Limb (tissue), 2 donors: ENCODE measurements at regions not wholly inside any gene's neighbourhood (a gene's known extent, or its start where the extent isn't known, plus 50 kb on each side); places are given as distances from the start of the nearest gene placed in this dataset.
"Not testable (repeated sequence)": the region's sequence is repeated elsewhere in the genome, so short reads cannot be mapped to it uniquely, and the experiment has no call there.

Experiments used
- DNase-seq, 2 donors: peaks; one replicate each; pipeline ENCODE4 v3.0.0-alpha.2; 2016; ENCODE audit errors: extremely low spot score in 2 of 2

- no peak for DNase-seq
Observed at GRCh38 chr1:105337420-105337819, 1587.7 kb downstream of the AMY1C start.

- no peak for DNase-seq
Observed at GRCh38 chr1:105343317-105343716, 1593.6 kb downstream of the AMY1C start.

GRCh38 chr1:105359457-105359856 is 1609.8 kb downstream of the AMY1C start:
- DNase-seq = no peak

- no peak for DNase-seq
Observed at GRCh38 chr1:105362438-105362837, 1612.7 kb downstream of the AMY1C start.

- no peak for DNase-seq
Observed at GRCh38 chr1:105368446-105368845, 1618.7 kb downstream of the AMY1C start.

GRCh38 chr1:105373681-105374080 is 1624.0 kb downstream of the AMY1C start:
- no peak for DNase-seq

- peak in 1 of 2 donors; percentile 8 for DNase-seq
Observed at GRCh38 chr1:105386489-105386888, 1636.8 kb downstream of the AMY1C start.

GRCh38 chr1:105396001-105396400 is 1646.3 kb downstream of the AMY1C start:
- no peak for DNase-seq

GRCh38 chr1:105398909-105399308 is 1649.2 kb downstream of the AMY1C start:
- no peak for DNase-seq

GRCh38 chr1:105399716-105400115 is 1650.0 kb downstream of the AMY1C start:
- DNase-seq = no peak

- no peak for DNase-seq
Observed at GRCh38 chr1:105416261-105416660, 1640.2 kb upstream of the PRMT6 start.

GRCh38 chr1:105419030-105419429 is 1637.4 kb upstream of the PRMT6 start:
- DNase-seq = peak in 1 of 2 donors; percentile 4

GRCh38 chr1:105427543-105427942 is 1628.9 kb upstream of the PRMT6 start:
- DNase-seq = no peak

GRCh38 chr1:105436589-105437259 is 1619.8 kb upstream of the PRMT6 start:
- no peak for DNase-seq

GRCh38 chr1:105437847-105438246 is 1618.6 kb upstream of the PRMT6 start:
- no peak for DNase-seq

- DNase-seq = no peak
Observed at GRCh38 chr1:105442901-105443300, 1613.6 kb upstream of the PRMT6 start.

GRCh38 chr1:105459759-105460158 is 1596.7 kb upstream of the PRMT6 start:
- DNase-seq = no peak

- DNase-seq = no peak
Observed at GRCh38 chr1:105462308-105462707, 1594.2 kb upstream of the PRMT6 start.

GRCh38 chr1:105467549-105467948 is 1588.9 kb upstream of the PRMT6 start:
- DNase-seq = no peak

GRCh38 chr1:105470541-105470940 is 1585.9 kb upstream of the PRMT6 start:
- not testable (repeated sequence) for DNase-seq

GRCh38 chr1:105483436-105483835 is 1573.0 kb upstream of the PRMT6 start:
- DNase-seq = no peak

- no peak for DNase-seq
Observed at GRCh38 chr1:105485207-105485606, 1571.3 kb upstream of the PRMT6 start.

GRCh38 chr1:105492921-105493320 is 1563.6 kb upstream of the PRMT6 start:
- no peak for DNase-seq

GRCh38 chr1:105516068-105516467 is 1540.4 kb upstream of the PRMT6 start:
- no peak for DNase-seq
